Cardiac muscle cell (in vitro differentiated cells and primary cell): ENCODE measurements at regions not wholly inside any gene's neighbourhood (a gene's known extent, or its start where the extent isn't known, plus 50 kb on each side); places are given as distances from the start of the nearest gene placed in this dataset.

Source experiments
- DNase-seq, 2 donors: peaks; one replicate each; pipeline versions ENCODE4 v3.0.0 to v3.0.0-alpha.2; 2010 to 2017; ENCODE audit warnings: low read depth in 1 of 2, low spot score in 1 of 2
- H3K27ac ChIP-seq: fragments of 200-600 bp; sonication (generic); 2 replicates; pipeline ENCODE4 v1.5.1; 2016
- H3K27me3 ChIP-seq: fragments of 200-600 bp; sonication (generic); 2 replicates; pipeline ENCODE4 v1.6.0; 2016; ENCODE audit warnings: control low read depth
- H3K36me3 ChIP-seq: fragments of 200-600 bp; sonication (generic); 2 replicates; pipeline ENCODE4 v1.5.1; 2016; ENCODE audit warnings: control low read depth
- H3K4me1 ChIP-seq: fragments of 200-600 bp; sonication (generic); 2 replicates; pipeline ENCODE4 v1.8.1; 2017; ENCODE audit warnings: low read depth, mild to moderate bottlenecking, mixed run types
- H3K4me3 ChIP-seq: fragments of 200-600 bp; sonication (generic); 2 replicates; pipeline ENCODE4 v1.5.1; 2016; ENCODE audit warnings: mild to moderate bottlenecking
- H3K9me3 ChIP-seq: fragments of 200-600 bp; sonication (generic); 2 replicates; pipeline ENCODE4 v1.5.1; 2017; ENCODE audit warnings: low read depth, mild to moderate bottlenecking, control low read depth
- CTCF ChIP-seq: IDR thresholded peaks from 2 replicates; pipeline ENCODE4 v1.5.1; 2012; ENCODE audit warnings: low read depth, mild to moderate bottlenecking, low read length

GRCh38 chr9:8188723-8189407 lies 389.3 kb upstream of the DMAC1 start:
- no peak overlapping the region for H3K27ac ChIP-seq

GRCh38 chr9:8186560-8186959 lies 387.0 kb upstream of the DMAC1 start:
- H3K36me3 ChIP-seq: no peaks in the 10 kb centered on the region
- TF ChIP-seq CTCF: no peak
- no peak overlapping the region for H3K4me3 ChIP-seq
- H3K4me1 ChIP-seq: peaks cover 6% of the 10 kb centered on the region
- no peak overlapping the region for H3K27ac ChIP-seq
- H3K9me3 ChIP-seq: no peaks in the 10 kb centered on the region
- no peak for DNase-seq
- no peaks in the 10 kb centered on the region for H3K27me3 ChIP-seq

More at GRCh38 chr9:8188723-8189407, 389.3 kb upstream of the DMAC1 start:
- no peak overlapping the region for H3K4me3 ChIP-seq
- TF ChIP-seq CTCF: no peak
- no peaks in the 10 kb centered on the region for H3K4me1 ChIP-seq
- H3K36me3 ChIP-seq: no peaks in the 10 kb centered on the region
- no peak for DNase-seq
- H3K27me3 ChIP-seq: no peaks in the 10 kb centered on the region
- H3K9me3 ChIP-seq: no peaks in the 10 kb centered on the region

- no peak for DNase-seq
These were observed 384.0 kb upstream of the DMAC1 start for GRCh38 chr9:8183618-8184017.

GRCh38 chr9:8179381-8180053 lies 379.9 kb upstream of the DMAC1 start:
- TF ChIP-seq CTCF: no peak
- no peaks in the 10 kb centered on the region for H3K36me3 ChIP-seq
- no peak overlapping the region for H3K4me3 ChIP-seq
- DNase-seq: no peak
- H3K27me3 ChIP-seq: no peaks in the 10 kb centered on the region
- H3K9me3 ChIP-seq: no peaks in the 10 kb centered on the region
- H3K27ac ChIP-seq: no peak overlapping the region
- peaks cover 6% of the 10 kb centered on the region for H3K4me1 ChIP-seq

More at GRCh38 chr9:8183618-8184017, 384.0 kb upstream of the DMAC1 start:
- Histone ChIP-seq H3K36me3 (no peaks in the 10 kb centered on the region), H3K9me3 (no peaks in the 10 kb centered on the region), H3K27ac (no peak overlapping the region), H3K27me3 (no peaks in the 10 kb centered on the region), H3K4me3 (no peak overlapping the region), H3K4me1 (peaks cover 6% of the 10 kb centered on the region)
- no peak for TF ChIP-seq CTCF

GRCh38 chr9:8172000-8172399 lies 372.4 kb upstream of the DMAC1 start:
- no peak for DNase-seq
- Histone ChIP-seq H3K36me3 (no peaks in the 10 kb centered on the region), H3K9me3 (no peaks in the 10 kb centered on the region), H3K27me3 (no peaks in the 10 kb centered on the region), H3K4me1 (peaks cover under 1% of the 10 kb centered on the region), H3K27ac (no peak overlapping the region), H3K4me3 (no peak overlapping the region)
- no peak for TF ChIP-seq CTCF
